ENCODE measurements at regions not wholly inside any gene's neighbourhood (a gene's known extent, or its start where the extent isn't known, plus 50 kb on each side); places are given as distances from the start of the nearest gene placed in this dataset.

- intact Hi-C loops (cut with DNase I; ENCODE audit: low total_unique reads), result no loop called here
- in situ Hi-C loops (cut with MboI; ENCODE audit: low pct_ligation_motif_present in 1 of 4, low pct_unique_long_range_greater_than_20kb in 1 of 4, low sequenced_read_pairs in 3 of 4), result no loop called here
- DNase-seq, result no peak
- 92% methylated on average over 19 of the region's 19 CpGs; no CpG with 5 or more reads in 1 of the 2 donors for WGBS, 2 donors (ENCODE audit: low coverage in 1 of 2)
- TF ChIP-seq POLR2A (IDR thresholded peaks at IDR 0.05) (no peak), POLR2AphosphoS5 (IDR thresholded peaks at IDR 0.05) (no peak), EP300 (IDR thresholded peaks at IDR 0.05; ENCODE audit: low read depth) (no peak)
- TF ChIP-seq, protein P1, sequence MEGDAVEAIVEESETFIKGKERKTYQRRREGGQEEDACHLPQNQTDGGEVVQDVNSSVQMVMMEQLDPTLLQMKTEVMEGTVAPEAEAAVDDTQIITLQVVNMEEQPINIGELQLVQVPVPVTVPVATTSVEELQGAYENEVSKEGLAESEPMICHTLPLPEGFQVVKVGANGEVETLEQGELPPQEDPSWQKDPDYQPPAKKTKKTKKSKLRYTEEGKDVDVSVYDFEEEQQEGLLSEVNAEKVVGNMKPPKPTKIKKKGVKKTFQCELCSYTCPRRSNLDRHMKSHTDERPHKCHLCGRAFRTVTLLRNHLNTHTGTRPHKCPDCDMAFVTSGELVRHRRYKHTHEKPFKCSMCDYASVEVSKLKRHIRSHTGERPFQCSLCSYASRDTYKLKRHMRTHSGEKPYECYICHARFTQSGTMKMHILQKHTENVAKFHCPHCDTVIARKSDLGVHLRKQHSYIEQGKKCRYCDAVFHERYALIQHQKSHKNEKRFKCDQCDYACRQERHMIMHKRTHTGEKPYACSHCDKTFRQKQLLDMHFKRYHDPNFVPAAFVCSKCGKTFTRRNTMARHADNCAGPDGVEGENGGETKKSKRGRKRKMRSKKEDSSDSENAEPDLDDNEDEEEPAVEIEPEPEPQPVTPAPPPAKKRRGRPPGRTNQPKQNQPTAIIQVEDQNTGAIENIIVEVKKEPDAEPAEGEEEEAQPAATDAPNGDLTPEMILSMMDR (IDR thresholded peaks at IDR 0.05), result no peak
- H3K27ac ChIP-seq, result no peak overlapping the region
- H3K27me3 ChIP-seq, result no peaks in the 10 kb centered on the region
- no peak overlapping the region for H3K4me3 ChIP-seq
- no peaks in the 10 kb centered on the region for H3K36me3 ChIP-seq
- no peaks in the 10 kb centered on the region for H3K9me3 ChIP-seq
- H3K4me1 ChIP-seq, result peaks cover 0 to 1% (median 0%) of the 10 kb centered on the region in 4 donors
Measured at GRCh38 chr6:163744256-163744925, 329.9 kb downstream of the QKI start.

- no peak overlapping the region for H3K4me3 ChIP-seq
- in situ Hi-C loops (cut with MboI; ENCODE audit: low pct_ligation_motif_present in 1 of 4, low pct_unique_long_range_greater_than_20kb in 1 of 4, low sequenced_read_pairs in 3 of 4), result no loop called here
- no peaks in the 10 kb centered on the region for H3K9me3 ChIP-seq
- no peaks in the 10 kb centered on the region for H3K27me3 ChIP-seq
- 87% methylated on average over 4 of the region's 4 CpGs; no CpG with 5 or more reads in 1 of the 2 donors for WGBS, 2 donors (ENCODE audit: low coverage in 1 of 2)
- H3K36me3 ChIP-seq, result no peaks in the 10 kb centered on the region
- TF ChIP-seq EP300 (IDR thresholded peaks at IDR 0.05; ENCODE audit: low read depth) (no peak), POLR2AphosphoS5 (IDR thresholded peaks at IDR 0.05) (no peak), POLR2A (IDR thresholded peaks at IDR 0.05) (no peak)
- TF ChIP-seq, protein P1 (IDR thresholded peaks at IDR 0.05), result no peak
- DNase-seq, result no peak
- intact Hi-C loops (cut with DNase I; ENCODE audit: low total_unique reads), result no loop called here
- H3K4me1 ChIP-seq, result peaks cover 0 to 3% (median 0%) of the 10 kb centered on the region in 4 donors
- H3K27ac ChIP-seq, result no peak overlapping the region
Measured at GRCh38 chr6:163743796-163744195, 329.3 kb downstream of the QKI start.

- 77 to 100% methylated on average over 3 to 17 of the region's 17 CpGs for WGBS, 2 donors (ENCODE audit: low coverage in 1 of 2)
- no peaks in the 10 kb centered on the region for H3K9me3 ChIP-seq
- in situ Hi-C loops (cut with MboI; ENCODE audit: low pct_ligation_motif_present in 1 of 4, low pct_unique_long_range_greater_than_20kb in 1 of 4, low sequenced_read_pairs in 3 of 4) (no loop called here), intact Hi-C loops (cut with DNase I; ENCODE audit: low total_unique reads) (no loop called here)
- no peaks in the 10 kb centered on the region for H3K36me3 ChIP-seq
- H3K4me3 ChIP-seq, result no peak overlapping the region
- H3K27ac ChIP-seq, result no peak overlapping the region
- no peak for TF ChIP-seq POLR2A (IDR thresholded peaks at IDR 0.05)
- no peak for TF ChIP-seq POLR2AphosphoS5 (IDR thresholded peaks at IDR 0.05)
- TF ChIP-seq EP300 (IDR thresholded peaks at IDR 0.05; ENCODE audit: low read depth), result no peak
- TF ChIP-seq, protein P1 (IDR thresholded peaks at IDR 0.05), result no peak
- DNase-seq, result no peak
- H3K4me1 ChIP-seq, result peaks cover 0 to 3% (median 0%) of the 10 kb centered on the region in 4 donors
- no peaks in the 10 kb centered on the region for H3K27me3 ChIP-seq
Measured at GRCh38 chr6:163741743-163742363, 327.3 kb downstream of the QKI start.

GRCh38 chr6:163741342-163741741 is 326.8 kb downstream of the QKI start:
- intact Hi-C loops (cut with DNase I; ENCODE audit: low total_unique reads) (no loop called here), in situ Hi-C loops (cut with MboI; ENCODE audit: low pct_ligation_motif_present in 1 of 4, low pct_unique_long_range_greater_than_20kb in 1 of 4, low sequenced_read_pairs in 3 of 4) (no loop called here)
- H3K27ac ChIP-seq, result no peak overlapping the region
- peaks cover 0 to 3% (median 0%) of the 10 kb centered on the region in 4 donors for H3K4me1 ChIP-seq
- 89% methylated on average over 5 of the region's 5 CpGs for WGBS, 2 donors (ENCODE audit: low coverage in 1 of 2)
- TF ChIP-seq POLR2AphosphoS5 (IDR thresholded peaks at IDR 0.05) (no peak), POLR2A (IDR thresholded peaks at IDR 0.05) (no peak), EP300 (IDR thresholded peaks at IDR 0.05; ENCODE audit: low read depth) (no peak)
- TF ChIP-seq, protein P1 (IDR thresholded peaks at IDR 0.05), result no peak
- no peak overlapping the region for H3K4me3 ChIP-seq
- H3K36me3 ChIP-seq, result no peaks in the 10 kb centered on the region
- H3K27me3 ChIP-seq, result no peaks in the 10 kb centered on the region
- no peaks in the 10 kb centered on the region for H3K9me3 ChIP-seq
- no peak for DNase-seq
